Activated CD8-positive, alpha-beta memory T cell treated with anti-CD3 and anti-CD28 coated beads for 4 hours (primary cell): ENCODE measurements at regions not wholly inside any gene's neighbourhood (a gene's known extent, or its start where the extent isn't known, plus 50 kb on each side); places are given as distances from the start of the nearest gene placed in this dataset.
"Not testable (repeated sequence)": the region's sequence is repeated elsewhere in the genome, so short reads cannot be mapped to it uniquely, and the experiment has no call there.

Experiments
- DNase-seq, 2 donors: peaks; one replicate each; pipeline ENCODE4 v3.0.0-alpha.2; 2020; ENCODE audit warnings: low read depth in 2 of 2

DNA sequence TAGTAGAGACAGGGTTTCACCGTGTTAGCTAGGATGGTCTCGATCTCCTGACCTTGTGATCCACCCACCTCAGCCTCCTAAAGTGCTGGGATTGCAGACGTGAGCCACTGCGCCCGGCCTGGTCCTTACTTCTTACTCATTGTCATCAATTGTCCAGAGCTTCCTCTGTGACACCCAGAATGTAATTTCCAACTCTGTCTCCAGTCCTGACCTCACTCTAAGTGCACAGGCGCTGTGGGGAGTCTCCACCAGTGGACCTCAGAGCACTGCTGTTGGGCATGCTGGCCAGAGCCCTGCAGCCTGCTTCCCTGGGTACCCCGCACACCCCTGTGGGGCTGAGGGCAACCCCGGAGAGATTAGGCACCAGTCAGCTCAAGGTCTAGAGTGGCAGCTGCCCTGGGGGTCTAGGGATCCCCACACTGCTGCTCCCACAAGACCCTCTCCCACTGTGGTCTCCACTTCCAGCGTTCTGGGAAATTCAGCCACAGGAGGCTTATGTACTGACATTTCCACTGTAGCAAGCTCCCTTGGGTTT is 1140.3 kb downstream of the TBC1D22A start:
- DNase-seq: no peak

GRCh38 chr22:47901911-47902310 is 1139.5 kb downstream of the TBC1D22A start:
- DNase-seq: no peak

- DNase-seq: no peak
These were observed 1137.4 kb downstream of the TBC1D22A start for GRCh38 chr22:47899894-47900293.

GRCh38 chr22:47898946-47899345 is 1136.5 kb downstream of the TBC1D22A start:
- DNase-seq: no peak

GRCh38 chr22:47891609-47892008 is 1129.2 kb downstream of the TBC1D22A start:
- no peak for DNase-seq

DNA sequence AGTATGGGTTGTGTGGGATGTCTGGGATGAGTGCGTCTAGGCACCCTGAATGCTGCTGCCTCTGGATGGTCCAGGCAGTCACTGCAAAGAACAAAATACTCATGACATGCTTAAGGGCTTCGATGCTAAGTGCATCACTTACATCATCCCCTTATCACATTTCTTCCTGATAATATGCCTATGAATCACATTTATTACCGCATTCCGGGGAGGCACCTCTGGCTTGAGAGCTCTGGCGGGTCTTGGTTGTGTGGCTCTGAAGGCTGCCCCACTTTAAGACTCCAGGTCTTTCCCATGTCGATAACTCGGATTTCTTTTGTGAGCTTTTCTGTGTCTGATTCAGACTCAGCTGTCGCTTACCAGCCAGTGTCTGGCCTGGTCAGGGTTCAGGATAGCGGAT is 1126.4 kb downstream of the TBC1D22A start:
- no peak for DNase-seq

DNA sequence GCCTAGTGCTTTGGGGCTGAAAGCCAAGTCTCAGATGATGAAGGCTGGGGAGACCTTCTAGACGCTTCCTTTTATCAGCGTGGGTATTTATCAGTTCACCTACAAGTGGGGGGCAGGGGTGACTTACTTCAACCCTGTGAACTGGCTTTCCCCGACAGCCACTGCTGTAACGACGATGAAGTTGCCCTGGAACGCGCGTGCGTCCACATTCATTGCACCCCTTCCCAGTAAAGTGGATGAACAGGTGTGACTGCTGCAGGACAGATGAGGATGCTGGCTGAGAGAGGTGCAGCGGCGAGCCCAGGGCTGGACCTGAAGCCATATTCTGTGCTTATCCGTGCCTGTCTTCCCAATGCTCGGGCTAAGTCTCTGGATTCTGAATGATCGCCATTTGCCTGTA is 1122.3 kb downstream of the TBC1D22A start:
- DNase-seq: no peak

DNA sequence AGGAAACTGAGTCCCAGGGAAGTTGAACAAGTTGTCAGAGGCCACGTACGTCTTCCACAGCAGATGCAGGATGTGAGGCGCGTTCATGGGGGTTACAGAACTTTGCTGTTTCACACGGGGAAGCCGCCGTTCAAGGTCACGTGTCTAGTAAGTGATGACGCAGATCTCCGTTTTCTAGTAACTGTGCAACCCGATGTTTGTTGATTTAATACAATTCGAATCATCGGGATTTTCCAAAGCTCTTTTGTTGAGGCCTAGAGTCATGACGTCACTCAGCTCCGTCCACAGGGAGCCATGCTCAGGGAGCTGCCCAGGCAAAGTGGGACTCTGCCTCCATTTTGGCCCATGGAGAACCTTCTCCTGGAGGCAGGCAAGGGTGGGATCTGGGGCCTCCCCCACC is 1121.8 kb downstream of the TBC1D22A start:
- DNase-seq: no peak

GRCh38 chr22:47883757-47884156 is 1121.3 kb downstream of the TBC1D22A start:
- DNase-seq: no peak

DNA sequence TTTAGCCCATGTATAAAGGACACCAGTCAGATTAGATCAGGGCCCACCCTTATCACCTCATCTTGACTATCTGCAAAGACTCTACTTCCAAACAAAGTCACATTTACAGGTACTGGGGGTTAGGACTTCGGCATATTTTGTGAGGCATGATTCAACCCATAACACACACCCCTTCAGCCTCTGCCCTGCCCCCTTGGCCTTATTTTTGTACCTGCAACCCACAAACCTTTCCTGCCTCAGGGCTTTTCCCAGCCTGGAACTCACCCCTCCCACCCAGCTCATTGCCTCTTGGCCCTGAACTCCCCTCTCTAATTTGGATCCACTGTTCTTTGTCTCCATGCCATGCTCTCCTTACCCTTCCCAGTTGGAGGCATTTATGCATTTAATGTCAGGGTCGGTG is 1116.9 kb downstream of the TBC1D22A start:
- DNase-seq: no peak

DNA sequence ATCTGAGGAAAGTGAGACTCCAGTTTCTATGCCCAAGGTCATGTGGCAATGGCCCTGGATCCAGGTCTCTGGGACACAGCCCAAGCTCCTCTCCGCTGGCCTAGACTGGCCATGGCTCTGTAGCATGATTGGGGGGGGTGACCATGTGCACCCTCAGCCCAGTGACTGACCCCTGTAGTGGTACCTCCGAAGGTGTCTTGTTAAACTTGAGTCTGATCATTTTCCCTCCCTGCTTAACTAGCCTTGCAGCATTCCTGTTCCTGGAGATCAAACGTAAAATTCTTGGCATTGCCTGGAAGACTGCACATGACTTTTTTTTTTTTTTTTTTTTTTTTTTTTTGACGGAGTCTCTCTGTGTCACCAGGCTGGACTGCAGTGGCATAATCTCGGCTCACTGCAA is 1116.0 kb downstream of the TBC1D22A start:
- DNase-seq: no peak

DNA sequence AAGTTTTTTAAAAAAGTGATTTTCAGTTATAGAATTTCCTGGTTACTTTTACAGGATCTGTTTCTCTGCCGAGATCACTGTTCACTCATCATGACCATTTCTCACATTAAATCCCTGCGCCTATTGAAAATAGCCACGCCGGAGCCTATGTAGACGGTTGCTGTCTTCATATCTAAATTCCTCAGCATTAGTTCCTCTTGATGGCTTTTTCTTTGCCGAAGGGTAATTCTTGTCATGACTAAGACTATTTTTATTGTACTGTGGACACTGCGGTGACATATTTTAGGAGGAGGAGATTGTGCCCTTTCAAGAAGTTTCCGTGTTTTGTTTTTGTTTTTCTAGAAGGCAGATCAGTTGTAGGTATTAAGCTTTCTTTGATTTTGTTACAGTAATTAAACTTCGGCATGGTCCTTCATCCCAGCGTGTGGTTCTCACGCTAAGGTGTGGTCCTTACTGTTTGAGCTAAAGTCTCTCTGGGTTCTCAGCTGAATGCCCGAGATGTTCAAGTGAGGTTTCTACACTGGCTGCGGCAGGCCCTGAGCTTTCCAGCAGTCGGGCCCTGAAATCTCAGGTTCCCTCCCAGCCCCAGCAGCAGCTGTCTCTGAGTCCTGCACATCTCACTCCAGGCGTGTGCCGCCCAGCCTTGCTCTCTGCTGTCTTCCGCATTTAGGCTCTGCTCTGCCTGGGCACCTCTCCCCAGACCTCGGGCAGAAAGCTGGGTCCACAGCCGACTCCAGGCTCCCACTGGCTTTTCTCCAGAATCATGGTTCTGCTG is 1110.5 kb downstream of the TBC1D22A start:
- no peak for DNase-seq

GRCh38 chr22:47865626-47866025 is 1103.2 kb downstream of the TBC1D22A start:
- DNase-seq: no peak

DNA sequence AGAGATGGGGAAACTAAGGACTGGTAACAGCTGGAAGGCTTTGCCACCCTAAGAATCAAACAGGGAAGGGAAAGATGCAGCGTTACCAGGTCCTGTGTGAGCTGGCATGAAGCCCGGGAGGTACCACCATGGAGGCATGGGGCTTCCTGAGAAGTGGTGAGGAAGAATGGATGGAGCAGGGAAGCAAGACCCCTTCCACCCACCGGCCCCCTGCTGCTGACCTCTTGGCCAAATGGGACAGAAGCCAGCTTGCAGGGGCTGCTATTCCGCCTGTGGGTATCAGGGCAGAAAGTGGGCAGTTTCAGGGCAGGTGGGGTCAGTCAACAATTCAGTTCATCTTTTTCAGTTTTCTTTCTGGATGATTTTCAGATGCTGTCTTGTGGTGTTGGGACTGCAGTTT is 1099.9 kb downstream of the TBC1D22A start:
- DNase-seq: no peak

DNA sequence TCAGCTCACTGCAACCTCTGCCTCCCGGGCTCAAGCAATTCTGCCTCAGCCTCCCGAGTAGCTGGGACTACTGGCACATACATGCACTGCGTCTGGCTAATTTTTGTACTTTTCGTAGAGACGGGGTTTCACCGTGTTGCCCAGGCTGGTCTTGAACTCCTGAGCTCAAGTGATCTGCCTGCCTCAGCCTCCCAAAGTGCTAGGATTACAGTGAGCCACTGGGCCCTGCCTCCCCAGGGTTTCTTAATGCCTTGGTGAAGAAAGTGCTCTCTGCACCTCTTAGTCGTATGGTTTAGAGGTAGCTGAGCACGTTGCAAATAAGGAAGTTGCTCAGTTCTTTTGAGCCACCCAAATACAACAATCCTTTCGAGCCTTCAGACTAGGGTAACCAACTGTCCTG is 1098.5 kb downstream of the TBC1D22A start:
- DNase-seq: not testable (repeated sequence)

DNA sequence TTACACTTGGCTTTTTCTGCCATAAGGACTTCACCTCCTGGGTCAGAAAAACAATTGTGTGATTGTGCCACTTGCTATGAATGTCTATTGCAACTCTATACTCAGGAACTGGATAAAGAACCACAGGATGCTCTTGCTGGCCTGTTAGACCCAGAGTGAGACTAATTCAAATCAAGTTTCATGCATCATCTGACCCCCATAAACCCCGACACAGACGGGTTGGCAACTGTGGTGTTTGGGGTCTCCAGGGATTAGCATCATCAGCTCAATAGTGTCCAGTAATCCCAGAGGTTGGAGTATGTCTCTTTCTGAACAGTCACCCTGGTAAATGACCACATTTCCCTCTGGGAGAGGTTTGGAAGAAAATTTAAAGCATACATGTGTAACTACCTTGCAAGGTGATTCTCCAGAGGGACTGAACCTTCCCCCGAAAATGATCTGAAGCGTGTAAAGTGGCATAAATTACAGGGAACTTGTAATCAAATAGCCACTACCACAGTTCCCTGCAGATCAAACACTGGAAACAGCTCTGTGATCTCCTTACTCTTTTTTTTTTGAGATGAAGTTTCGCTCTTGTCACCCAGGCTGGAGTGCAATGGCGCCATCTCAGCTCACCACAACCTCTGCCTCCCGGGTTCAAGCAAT is 1097.6 kb downstream of the TBC1D22A start:
- no peak for DNase-seq

- no peak for DNase-seq
These were observed 1096.4 kb downstream of the TBC1D22A start for GRCh38 chr22:47858773-47859306.

- no peak for DNase-seq
These were observed 1092.2 kb downstream of the TBC1D22A start for GRCh38 chr22:47854680-47855079.

DNA sequence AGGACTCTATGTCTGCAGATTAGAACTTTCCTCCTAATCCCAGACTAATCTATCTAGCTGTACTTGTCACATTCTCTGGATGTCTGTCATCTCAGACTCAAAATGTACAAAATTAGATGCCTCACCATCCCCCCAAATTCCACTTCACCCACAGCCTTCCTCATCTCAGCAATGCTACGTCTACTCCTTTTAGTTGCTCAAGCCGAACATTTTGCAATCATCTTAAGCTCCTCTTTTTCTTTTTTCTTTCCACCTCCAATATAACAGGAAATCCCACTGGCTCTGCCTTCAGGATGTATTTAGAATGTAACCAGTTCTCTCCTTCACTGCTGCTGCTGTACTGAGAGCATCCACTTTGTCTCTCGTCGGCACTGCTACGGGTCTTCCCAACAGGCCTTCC is 1091.8 kb downstream of the TBC1D22A start:
- no peak for DNase-seq

- DNase-seq: no peak
These were observed 1091.3 kb downstream of the TBC1D22A start for GRCh38 chr22:47853750-47854149.

- DNase-seq: no peak
These were observed 1089.1 kb downstream of the TBC1D22A start for GRCh38 chr22:47851586-47851985.

DNA sequence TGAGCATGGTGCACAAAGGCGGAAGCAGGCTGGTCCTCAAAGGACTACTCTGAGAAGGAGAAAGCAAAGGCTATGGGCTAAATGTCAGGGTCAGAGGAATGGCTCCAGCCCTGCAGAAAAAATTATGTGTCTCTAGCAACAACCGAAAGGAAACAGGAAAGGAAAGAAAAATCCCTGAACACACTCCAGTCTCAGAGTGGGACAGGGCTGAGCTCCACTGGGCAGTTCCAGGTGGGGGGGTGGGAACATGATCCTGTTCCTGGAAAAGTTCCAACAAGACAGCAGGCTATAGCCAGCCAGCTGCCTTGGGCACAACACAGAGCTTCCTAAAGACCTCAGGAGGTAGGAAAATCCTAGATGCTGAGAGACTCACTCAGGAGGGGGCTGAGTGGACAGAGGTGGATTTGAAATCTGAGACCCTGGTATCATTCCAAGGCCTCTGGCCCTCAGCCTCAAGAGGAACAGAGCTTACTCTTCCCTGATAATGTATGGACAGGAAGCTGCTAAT is 1088.2 kb downstream of the TBC1D22A start:
- no peak for DNase-seq

GRCh38 chr22:47849576-47849975 is 1087.1 kb downstream of the TBC1D22A start:
- no peak for DNase-seq
